ENCODE measurements at regions not wholly inside any gene's neighbourhood (a gene's known extent, or its start where the extent isn't known, plus 50 kb on each side); places are given as distances from the start of the nearest gene placed in this dataset.

DNA sequence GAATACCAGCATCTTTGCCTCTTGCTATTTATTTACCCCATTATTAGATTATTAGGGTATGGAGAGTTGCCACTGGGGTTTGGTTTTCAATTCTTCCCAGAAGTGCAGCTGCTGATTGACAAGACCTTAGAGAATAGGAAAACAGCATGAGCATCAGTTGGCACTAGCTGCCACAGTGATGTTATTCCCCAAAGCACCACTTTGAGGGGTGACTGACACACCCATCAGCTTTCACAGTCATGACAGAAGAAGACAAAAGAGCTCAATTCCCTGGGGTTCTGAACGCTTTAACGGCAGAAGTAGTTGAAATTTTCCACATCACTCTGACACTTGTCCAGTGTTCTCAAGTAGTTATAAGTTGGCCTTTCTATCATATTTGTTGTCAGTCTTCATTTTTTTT is 55.0 kb upstream of the NR3C2 start:
- TF ChIP-seq, protein P1, sequence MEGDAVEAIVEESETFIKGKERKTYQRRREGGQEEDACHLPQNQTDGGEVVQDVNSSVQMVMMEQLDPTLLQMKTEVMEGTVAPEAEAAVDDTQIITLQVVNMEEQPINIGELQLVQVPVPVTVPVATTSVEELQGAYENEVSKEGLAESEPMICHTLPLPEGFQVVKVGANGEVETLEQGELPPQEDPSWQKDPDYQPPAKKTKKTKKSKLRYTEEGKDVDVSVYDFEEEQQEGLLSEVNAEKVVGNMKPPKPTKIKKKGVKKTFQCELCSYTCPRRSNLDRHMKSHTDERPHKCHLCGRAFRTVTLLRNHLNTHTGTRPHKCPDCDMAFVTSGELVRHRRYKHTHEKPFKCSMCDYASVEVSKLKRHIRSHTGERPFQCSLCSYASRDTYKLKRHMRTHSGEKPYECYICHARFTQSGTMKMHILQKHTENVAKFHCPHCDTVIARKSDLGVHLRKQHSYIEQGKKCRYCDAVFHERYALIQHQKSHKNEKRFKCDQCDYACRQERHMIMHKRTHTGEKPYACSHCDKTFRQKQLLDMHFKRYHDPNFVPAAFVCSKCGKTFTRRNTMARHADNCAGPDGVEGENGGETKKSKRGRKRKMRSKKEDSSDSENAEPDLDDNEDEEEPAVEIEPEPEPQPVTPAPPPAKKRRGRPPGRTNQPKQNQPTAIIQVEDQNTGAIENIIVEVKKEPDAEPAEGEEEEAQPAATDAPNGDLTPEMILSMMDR (IDR thresholded peaks at IDR 0.05) = no peak
- ATAC-seq = no peak

DNA sequence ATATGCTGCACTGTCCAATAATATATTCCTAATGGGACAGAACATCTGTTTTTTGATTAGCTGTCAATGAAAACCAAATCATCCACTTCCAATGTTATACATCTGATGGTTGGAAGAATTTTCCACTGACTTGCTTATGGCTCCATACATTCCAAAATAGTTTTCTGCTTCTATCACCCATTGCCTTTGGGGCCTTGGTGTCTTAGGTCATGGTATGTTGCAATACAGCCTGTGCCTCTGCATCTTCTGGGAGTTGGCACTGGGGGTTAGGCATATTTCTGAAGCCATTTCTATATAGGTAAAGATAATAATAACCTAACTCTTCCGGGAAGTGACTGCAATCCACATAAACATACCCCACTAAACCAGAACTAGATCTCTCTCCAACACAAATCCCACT is 53.2 kb upstream of the NR3C2 start:
- Histone ChIP-seq H3K4me1 (no peaks in the 10 kb centered on the region), H3K27ac (no peak overlapping the region), H3K4me3 (no peak overlapping the region), H3K27me3 (ENCODE audit: low read depth) (no peaks in the 10 kb centered on the region), H3K9me3 (no peaks in the 10 kb centered on the region), H3K36me3 (no peaks in the 10 kb centered on the region)
- DNase-seq = no peak
- TF ChIP-seq, protein P1 (IDR thresholded peaks at IDR 0.05) = no peak
- intact Hi-C loops (cut with DNase I) = no loop called here
- ATAC-seq = no peak

More for the DNA sequence above, 55.0 kb upstream of the NR3C2 start:
- intact Hi-C loops (cut with DNase I) = no loop called here
- no peak for DNase-seq
- no peaks in the 10 kb centered on the region for H3K36me3 ChIP-seq
- H3K27ac ChIP-seq = no peak overlapping the region
- H3K4me1 ChIP-seq = no peaks in the 10 kb centered on the region
- H3K9me3 ChIP-seq = no peaks in the 10 kb centered on the region
- H3K27me3 ChIP-seq (ENCODE audit: low read depth) = no peaks in the 10 kb centered on the region
- no peak overlapping the region for H3K4me3 ChIP-seq
